Ovary (tissue), 7 donors: ENCODE measurements at regions not wholly inside any gene's neighbourhood (a gene's known extent, or its start where the extent isn't known, plus 50 kb on each side); places are given as distances from the start of the nearest gene placed in this dataset.
A peak's percentile ranks its signal among the peaks of the same experiment; 100 is the strongest.

Experiments
- DNase-seq, 5 donors: peaks; one replicate each; pipeline ENCODE4 v3.0.0-alpha.2; 2019 to 2020
- H3K27ac ChIP-seq, 2 donors: fragments of 200-600 bp; one replicate each; pipeline versions ENCODE4 v1.5.1 to v1.8.0; 2019 to 2022
- H3K27me3 ChIP-seq: fragments of 200-600 bp; one replicate; pipeline ENCODE4 v1.8.0; 2022
- H3K36me3 ChIP-seq: fragments of 200-600 bp; sonication (generic); one replicate; pipeline ENCODE4 v1.5.1; 2019
- H3K4me1 ChIP-seq: one replicate; pipeline ENCODE4 v1.8.1; 2013; ENCODE audit warnings: mild to moderate bottlenecking, moderate library complexity; ENCODE audit not compliant: insufficient read depth
- H3K4me3 ChIP-seq: fragments of 200-600 bp; sonication (generic); one replicate; pipeline ENCODE4 v1.5.1; 2017
- H3K9me3 ChIP-seq, 2 donors: fragments of 200-600 bp in 1 of 2; sonication (generic) in 1 of 2; one replicate each; pipeline versions ENCODE4 v1.5.1 to v1.8.1; 2013 to 2019; ENCODE audit warnings: mild to moderate bottlenecking in 1 of 2, moderate library complexity in 1 of 2
- CTCF ChIP-seq, 3 donors: fragments of 450-650 bp in 2 of 3; fragments of 200-600 bp in 1 of 3; IDR thresholded peaks; one replicate each; pipeline versions ENCODE4 v1.5.1 to v1.8.0; 2016 to 2022; ENCODE audit warnings: antibody characterized with exemption in 3 of 3, mild to moderate bottlenecking in 1 of 3
- EP300 ChIP-seq: sonication (generic); formaldehyde crosslinking; IDR thresholded peaks from one replicate; pipeline ENCODE4 v1.6.1; 2017; ENCODE audit warnings: antibody characterized with exemption
- POLR2A ChIP-seq: fragments of 450-650 bp; IDR thresholded peaks from one replicate; pipeline ENCODE4 v1.6.1; 2017; ENCODE audit warnings: antibody characterized with exemption, mild to moderate bottlenecking, moderate library complexity
- WGBS, 3 donors: extraction: QIAGEN DNeasy Blood & Tissue Kit in 1 of 3; methylation state at CpG; one replicate each; pipeline versions ENCODE4 v1.1.5 to v1.1.7; 2013 to 2017; 5-methylcytosine and 5-hydroxymethylcytosine counted together
- intact Hi-C, 4 donors: fragments of 100-400 bp; cut with DNase I; formaldehyde crosslinking; loops; one replicate each; pipeline versions ENCODE4 v1.11.0 to v1.15.1; 2022 to 2023
- donor health status: DM: no; HTN: no; CAD: no; lungs with moderate emphysema.
- donor health status: DM: no; HTN: no; CAD: no.
- donor health status: Bipolar disorder and iron deficiency.
- donor health status: DM: no; HTN: no; CAD: no.
- donor health status: DM: yes; HTN: yes; CAD: no.

- Histone ChIP-seq H3K9me3 (no peaks in the 10 kb centered on the region), H3K27ac (no peak overlapping the region), H3K27me3 (no peaks in the 10 kb centered on the region), H3K4me3 (no peak overlapping the region), H3K36me3 (no peaks in the 10 kb centered on the region), H3K4me1 (no peaks in the 10 kb centered on the region)
- TF ChIP-seq CTCF (IDR thresholded peaks at IDR 0.05) (no peak), POLR2A (no peak), EP300 (no peak)
- intact Hi-C loops: no loop called here
- peak in 2 of 5 donors; percentile 22 to 35 for DNase-seq
- WGBS, 3 donors: 29 to 35% (median 32%) methylated on average over 11 of the region's 11 CpGs
Measured at GRCh38 chr5:159415301-159415937, 85.1 kb upstream of the IL12B start.

DNA sequence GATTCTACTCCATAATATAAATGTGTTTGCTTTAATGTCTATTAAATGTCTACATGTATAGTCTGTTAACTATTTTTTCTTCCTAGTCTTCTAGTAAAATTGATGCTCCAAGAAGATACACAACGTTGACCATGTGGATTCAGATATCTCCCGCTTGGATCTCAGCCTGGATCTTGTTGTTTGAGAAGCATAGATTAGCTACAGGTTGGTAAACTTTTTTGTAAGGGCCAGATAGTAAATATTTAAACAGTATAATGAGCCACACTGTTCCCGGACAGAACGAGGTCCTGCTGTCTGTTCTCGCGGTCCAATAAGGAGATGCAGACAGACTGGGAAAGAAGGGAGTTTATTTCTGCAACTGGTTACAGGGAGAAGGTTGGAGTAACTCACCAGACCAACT lies 86.2 kb upstream of the IL12B start:
- DNase-seq: no peak
- TF ChIP-seq POLR2A: no peak
- no peak for TF ChIP-seq CTCF (IDR thresholded peaks at IDR 0.05)
- TF ChIP-seq EP300: no peak
- 84 to 90% (median 89%) methylated on average over 6 of the region's 6 CpGs for WGBS, 3 donors

GRCh38 chr5:159417170-159417569 lies 86.9 kb upstream of the IL12B start:
- Histone ChIP-seq H3K4me3 (no peak overlapping the region), H3K36me3 (no peaks in the 10 kb centered on the region), H3K9me3 (no peaks in the 10 kb centered on the region), H3K27me3 (no peaks in the 10 kb centered on the region), H3K27ac (no peak overlapping the region), H3K4me1 (no peaks in the 10 kb centered on the region)
- no peak for DNase-seq
- intact Hi-C loops: no loop called here
- WGBS, 3 donors: 90 to 94% (median 94%) methylated on average over 4 of the region's 4 CpGs
- no peak for TF ChIP-seq CTCF (IDR thresholded peaks at IDR 0.05)
- no peak for TF ChIP-seq EP300
- TF ChIP-seq POLR2A: no peak

More for the DNA sequence above, 86.2 kb upstream of the IL12B start:
- H3K36me3 ChIP-seq: no peaks in the 10 kb centered on the region
- H3K27me3 ChIP-seq: no peaks in the 10 kb centered on the region
- H3K9me3 ChIP-seq: no peaks in the 10 kb centered on the region
- intact Hi-C loops: no loop called here
- no peaks in the 10 kb centered on the region for H3K4me1 ChIP-seq
- H3K27ac ChIP-seq: no peak overlapping the region
- H3K4me3 ChIP-seq: no peak overlapping the region

- no peaks in the 10 kb centered on the region for H3K36me3 ChIP-seq
- no peak overlapping the region for H3K4me3 ChIP-seq
- H3K27me3 ChIP-seq: no peaks in the 10 kb centered on the region
- DNase-seq: no peak
- H3K9me3 ChIP-seq: no peaks in the 10 kb centered on the region
- TF ChIP-seq CTCF (IDR thresholded peaks at IDR 0.05) (no peak), POLR2A (no peak)
- intact Hi-C loops: no loop called here
- H3K4me1 ChIP-seq: no peaks in the 10 kb centered on the region
- 64 to 67% (median 66%) methylated on average over 5 of the region's 5 CpGs for WGBS, 3 donors
- no peak overlapping the region for H3K27ac ChIP-seq
Measured at GRCh38 chr5:159419576-159419975, 89.3 kb upstream of the IL12B start.
